GM12878 (cell line): ENCODE measurements at regions not wholly inside any gene's neighbourhood (a gene's known extent, or its start where the extent isn't known, plus 50 kb on each side); places are given as distances from the start of the nearest gene placed in this dataset.

ENCODE experiments used
- CTCF ChIP-seq, 3 experiments: IDR thresholded peaks in 2 of 3; conservative IDR thresholded peaks in 1 of 3; 2 replicates each; pipeline ENCODE4 v1.5.1; 2011; ENCODE audit warnings: low read depth in 3 of 3, low read length in 3 of 3, mild to moderate bottlenecking in 3 of 3, control low read depth in 2 of 3, moderate library complexity in 2 of 3, inconsistent platforms in 1 of 3, mixed read lengths in 1 of 3; ENCODE audit not compliant: control insufficient read depth in 2 of 3, insufficient read depth in 1 of 3; ENCODE audit errors: extremely low read depth in 1 of 3
- ESRRA ChIP-seq: IDR thresholded peaks from 2 replicates; pipeline ENCODE4 v1.6.1; 2012; ENCODE audit warnings: mild to moderate bottlenecking, low read length, improper control_type of control experiment
- PBX3 ChIP-seq: IDR thresholded peaks from 2 replicates; pipeline ENCODE4 v1.6.1; 2011; ENCODE audit warnings: mild to moderate bottlenecking, low read depth, low read length, moderate library complexity; ENCODE audit not compliant: insufficient replicate concordance
- POLR2A ChIP-seq: IDR thresholded peaks from 2 replicates; pipeline ENCODE4 v1.6.1; 2011; ENCODE audit warnings: low read depth, mild to moderate bottlenecking, low read length
- RELA ChIP-seq: fragments of 450-650 bp; IDR thresholded peaks from 2 replicates; pipeline ENCODE4 v1.8.0; 2014; ENCODE audit warnings: borderline replicate concordance; ENCODE audit not compliant: partially characterized antibody
- ZNF592 ChIP-seq: fragments of 450-650 bp; IDR thresholded peaks from 2 replicates; pipeline ENCODE4 v1.6.1; 2017; ENCODE audit warnings: mild to moderate bottlenecking, moderate library complexity

GRCh38 chr7:25894002-25894901, 257.7 kb upstream of the NFE2L3 start (continued):
- TF ChIP-seq ZNF592: no peak
- TF ChIP-seq RELA: no peak
- TF ChIP-seq ESRRA: peak; percentile 89; the same call in 1 of the 2 replicates
- peak; percentile 85 for TF ChIP-seq PBX3
- TF ChIP-seq POLR2A: peak; percentile 51; the same call in 1 of the 2 replicates
- peak in 1 of 3 experiments; percentile 14; a peak in 1 of 6 replicates for TF ChIP-seq CTCF (IDR thresholded peaks at IDR 0.05 in 2 of 3, conservative IDR thresholded peaks at IDR 0.05 in 1 of 3; ENCODE audit: control insufficient read depth in 2 of 3, extremely low read depth in 1 of 3, insufficient read depth in 1 of 3, low read depth in 3 of 3, low read length in 3 of 3)
